Hematopoietic multipotent progenitor cell treated with erythropoietin and hydrocortisone succinate and interleukin-3 and kit ligand, for 6 days (in vitro differentiated cells): ENCODE measurements at regions not wholly inside any gene's neighbourhood (a gene's known extent, or its start where the extent isn't known, plus 50 kb on each side); places are given as distances from the start of the nearest gene placed in this dataset.

ENCODE experiments used
- DNase-seq: peaks from one replicate; pipeline ENCODE4 v3.0.0-alpha.2; 2015

GRCh38 chr4:182124359-182124758 is 118.8 kb upstream of the TENM3 start:
- DNase-seq = no peak

- no peak for DNase-seq
Observed at GRCh38 chr4:182126096-182126495, 117.1 kb upstream of the TENM3 start.

- DNase-seq = no peak
Observed at GRCh38 chr4:182126603-182127002, 116.6 kb upstream of the TENM3 start.

- no peak for DNase-seq
Observed at GRCh38 chr4:182133033-182133432, 110.2 kb upstream of the TENM3 start.

- no peak for DNase-seq
Observed at GRCh38 chr4:182134261-182134660, 108.9 kb upstream of the TENM3 start.

GRCh38 chr4:182136201-182136600 is 107.0 kb upstream of the TENM3 start:
- DNase-seq = no peak

GRCh38 chr4:182137343-182137742 is 105.9 kb upstream of the TENM3 start:
- no peak for DNase-seq

GRCh38 chr4:182139491-182139890 is 103.7 kb upstream of the TENM3 start:
- no peak for DNase-seq

- DNase-seq = no peak
Observed at GRCh38 chr4:182140547-182140946, 102.7 kb upstream of the TENM3 start.

- no peak for DNase-seq
Observed at GRCh38 chr4:182141061-182141460, 102.1 kb upstream of the TENM3 start.

- no peak for DNase-seq
Observed at GRCh38 chr4:182142176-182143085, 100.8 kb upstream of the TENM3 start.

- DNase-seq = no peak
Observed at GRCh38 chr4:182143086-182143821, 99.9 kb upstream of the TENM3 start.

- no peak for DNase-seq
Observed at GRCh38 chr4:182143822-182144625, 99.2 kb upstream of the TENM3 start.

GRCh38 chr4:182144626-182145333 is 98.4 kb upstream of the TENM3 start:
- no peak for DNase-seq

- DNase-seq = no peak
Observed at GRCh38 chr4:182145334-182145905, 97.8 kb upstream of the TENM3 start.

GRCh38 chr4:182147391-182147790 is 95.8 kb upstream of the TENM3 start:
- DNase-seq = no peak

GRCh38 chr4:182150645-182151044 is 92.6 kb upstream of the TENM3 start:
- DNase-seq = no peak

GRCh38 chr4:182155806-182156205 is 87.4 kb upstream of the TENM3 start:
- DNase-seq = no peak

GRCh38 chr4:182163180-182163579 is 80.0 kb upstream of the TENM3 start:
- DNase-seq = no peak

- DNase-seq = no peak
Observed at GRCh38 chr4:182169572-182169971, 73.6 kb upstream of the TENM3 start.

GRCh38 chr4:182169987-182170386 is 73.2 kb upstream of the TENM3 start:
- no peak for DNase-seq

- DNase-seq = no peak
Observed at GRCh38 chr4:182170417-182170935, 72.7 kb upstream of the TENM3 start.
